Adrenal gland (tissue), 9 donors: ENCODE measurements at regions not wholly inside any gene's neighbourhood (a gene's known extent, or its start where the extent isn't known, plus 50 kb on each side); places are given as distances from the start of the nearest gene placed in this dataset.
A peak's percentile ranks its signal among the peaks of the same experiment; 100 is the strongest.

Experiments used
- DNase-seq, 7 donors: peaks; one replicate each; pipeline ENCODE4 v3.0.0-alpha.2; 2019 to 2020
- H3K27ac ChIP-seq, 5 donors: fragments of 200-600 bp; sonication (generic) in 4 of 5; 1 replicate in 3 of 5; 2 replicates in 2 of 5; pipeline versions ENCODE4 v1.5.1 to v1.8.0; 2016 to 2020; ENCODE audit warnings: mild to moderate bottlenecking in 1 of 5
- H3K27me3 ChIP-seq: fragments of 200-600 bp; 2 replicates; pipeline ENCODE4 v1.8.0; 2021
- H3K36me3 ChIP-seq, 2 donors: fragments of 200-600 bp; replicated peaks in 1 of 2; 1 replicate in 1 of 2; 2 replicates in 1 of 2; pipeline versions ENCODE4 v1.5.1 to v1.8.0; 2018 to 2022
- H3K4me1 ChIP-seq, 2 donors: fragments of 200-600 bp; replicated peaks in 1 of 2; 1 replicate in 1 of 2; 2 replicates in 1 of 2; pipeline versions ENCODE4 v1.5.1 to v1.8.0; 2018 to 2021
- H3K4me3 ChIP-seq, 4 donors: fragments of 200-600 bp; sonication (generic) in 3 of 4; one replicate each; pipeline ENCODE4 v1.5.1; 2016 to 2018
- H3K9me3 ChIP-seq, 3 donors: fragments of 200-600 bp; sonication (generic) in 1 of 3; replicated peaks in 1 of 3; 1 replicate in 2 of 3; 2 replicates in 1 of 3; pipeline versions ENCODE4 v1.5.1 to v1.8.0; 2016 to 2021
- CTCF ChIP-seq, 6 experiments: fragments of 450-650 bp in 4 of 6; fragments of 200-600 bp in 2 of 6; sonication (generic) in 1 of 6; IDR thresholded peaks; 1 replicate in 5 of 6; 2 replicates in 1 of 6; pipeline versions ENCODE4 v1.5.1 to v1.8.0; 2016 to 2021; ENCODE audit warnings: antibody characterized with exemption in 6 of 6, mild to moderate bottlenecking in 2 of 6, moderate library complexity in 1 of 6
- POLR2A ChIP-seq, 2 donors: fragments of 450-650 bp; IDR thresholded peaks; one replicate each; pipeline ENCODE4 v1.6.1; 2017; ENCODE audit warnings: antibody characterized with exemption in 2 of 2, mild to moderate bottlenecking in 2 of 2, moderate library complexity in 1 of 2
- WGBS, 4 donors: extraction: QIAGEN DNeasy Blood & Tissue Kit in 2 of 4; methylation state at CpG; one replicate each; pipeline versions ENCODE4 v1.1.5 to v1.1.7; 2013 to 2017; 5-methylcytosine and 5-hydroxymethylcytosine counted together
- intact Hi-C, 2 donors: fragments of 100-400 bp; cut with DNase I; formaldehyde crosslinking; loops; one replicate each; pipeline versions ENCODE4 v1.14.1 to v1.15.0; 2022 to 2023
- donor health status: healthy with polysubstance abuse.
- donor health status: Bipolar disorder and iron deficiency.
- donor health status: DM: yes; HTN: yes; CAD: no.
- donor health status: DM: no; HTN: no; CAD: no.
- donor health status: DM: no; HTN: no; CAD: no.

DNA sequence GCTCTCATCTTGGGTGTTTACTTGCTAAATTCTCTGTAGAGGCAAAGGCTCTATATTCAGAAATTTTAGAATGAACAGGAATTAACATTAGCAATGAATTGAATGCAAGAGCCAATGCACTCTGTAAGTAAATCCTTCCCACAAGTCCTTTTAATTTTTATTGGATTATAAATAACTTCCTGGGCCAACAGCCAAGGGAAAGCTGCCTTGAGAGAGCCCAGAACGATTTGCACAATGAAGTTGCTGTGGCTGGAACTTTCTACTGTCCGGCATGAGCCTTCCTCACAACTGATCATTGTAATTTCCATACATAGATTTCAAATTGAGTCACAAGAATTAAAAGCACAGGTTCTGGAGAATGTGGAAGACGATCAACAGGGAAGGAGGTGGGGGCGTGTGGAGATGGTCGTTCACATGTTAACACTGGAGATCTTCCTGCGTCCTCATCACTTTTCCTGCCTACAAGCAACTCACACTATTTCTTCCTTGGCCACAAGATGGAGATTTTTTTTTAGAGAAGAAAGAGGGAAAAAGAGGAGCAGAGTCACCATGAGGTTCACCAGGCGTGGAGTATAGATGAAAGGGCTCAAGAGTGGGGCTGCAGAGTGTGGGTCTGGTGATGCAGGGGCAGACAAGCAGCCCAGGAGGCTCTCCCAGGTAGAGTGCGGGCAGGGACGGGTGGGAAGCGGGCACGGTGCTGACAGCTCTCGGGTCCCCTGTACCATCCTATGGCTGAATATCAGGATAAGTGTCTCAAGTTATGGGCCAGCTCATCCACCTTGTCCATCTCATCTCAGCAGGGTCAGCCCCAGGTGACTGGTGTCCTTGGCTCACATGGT is 110.7 kb downstream of the SOX1 start:
- Histone ChIP-seq H3K9me3 (no peaks in the 10 kb centered on the region), H3K36me3 (no peaks in the 10 kb centered on the region), H3K4me3 (no peak overlapping the region), H3K4me1 (no peaks in the 10 kb centered on the region), H3K27me3 (no peaks in the 10 kb centered on the region), H3K27ac (no peak overlapping the region)
- TF ChIP-seq CTCF (IDR thresholded peaks at IDR 0.05), result no peak
- no peak for TF ChIP-seq POLR2A (IDR thresholded peaks at IDR 0.05)
- peak in 1 of 7 donors; percentile 24 for DNase-seq
- intact Hi-C loops, result no loop called here
- 53 to 62% (median 60%) methylated on average over 12 of the region's 12 CpGs for WGBS, 4 donors

DNA sequence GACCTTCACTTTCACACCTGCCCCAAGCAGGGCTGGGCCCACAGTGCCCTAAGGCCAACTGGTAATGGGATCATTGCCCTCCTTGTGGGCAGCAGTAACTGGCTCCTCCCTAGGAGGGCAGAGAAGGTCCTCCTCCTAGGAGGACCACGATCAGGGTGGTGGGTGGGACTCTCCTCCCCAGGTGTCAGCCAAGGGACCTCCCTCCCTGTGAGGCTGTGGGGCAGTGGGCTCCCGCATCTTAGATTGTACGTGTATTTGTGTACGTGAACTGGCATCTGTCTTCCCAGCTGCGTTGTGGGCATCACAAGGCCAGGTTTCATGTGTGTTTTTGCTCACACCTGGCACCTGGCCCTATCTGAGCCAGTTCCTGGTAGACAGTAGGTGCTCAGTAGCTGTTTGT is 111.8 kb downstream of the SOX1 start:
- H3K4me3 ChIP-seq, result no peak overlapping the region

DNA sequence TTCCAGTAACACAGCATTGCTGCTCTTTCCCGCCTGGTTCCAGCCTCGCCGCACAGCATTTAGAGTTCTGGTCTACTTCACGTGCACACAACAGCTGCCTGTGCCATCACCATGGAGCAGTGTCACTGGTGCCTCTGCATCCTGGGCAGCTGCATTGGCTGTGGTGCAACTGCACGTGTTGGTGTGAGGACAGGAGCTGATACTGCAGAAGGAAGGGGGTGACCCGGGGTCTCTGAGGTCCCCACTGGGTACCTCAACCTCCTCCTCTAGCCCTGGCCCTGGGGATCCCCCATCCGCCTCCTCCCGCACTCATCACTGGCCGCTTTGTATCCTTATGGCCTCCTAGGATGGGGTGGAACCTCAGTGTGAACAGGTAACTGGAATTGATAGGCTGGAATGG is 112.5 kb downstream of the SOX1 start:
- TF ChIP-seq CTCF (IDR thresholded peaks at IDR 0.05) (no peak), POLR2A (IDR thresholded peaks at IDR 0.05) (no peak)
- intact Hi-C loops, result no loop called here
- DNase-seq, result peak in 1 of 7 donors; percentile 29

More for the DNA sequence above, 111.8 kb downstream of the SOX1 start:
- 70 to 84% (median 82%) methylated on average over 4 to 5 of the region's 5 CpGs for WGBS, 4 donors
- H3K27ac ChIP-seq, result no peak overlapping the region
- peak in 1 of 7 donors; percentile 6 for DNase-seq
- H3K9me3 ChIP-seq, result no peaks in the 10 kb centered on the region
- no peaks in the 10 kb centered on the region for H3K4me1 ChIP-seq
- TF ChIP-seq POLR2A (IDR thresholded peaks at IDR 0.05) (no peak), CTCF (IDR thresholded peaks at IDR 0.05) (no peak)
- intact Hi-C loops, result no loop called here
- H3K27me3 ChIP-seq, result no peaks in the 10 kb centered on the region
- H3K36me3 ChIP-seq, result no peaks in the 10 kb centered on the region

GRCh38 chr13:112179995-112180394 is 113.0 kb downstream of the SOX1 start:
- intact Hi-C loops, result no loop called here
- Histone ChIP-seq H3K4me1 (no peaks in the 10 kb centered on the region), H3K4me3 (no peak overlapping the region), H3K36me3 (no peaks in the 10 kb centered on the region), H3K27ac (no peak overlapping the region), H3K9me3 (no peaks in the 10 kb centered on the region), H3K27me3 (no peaks in the 10 kb centered on the region)
- peak in 1 of 7 donors; percentile 17 for DNase-seq
- WGBS, 4 donors, result 69 to 77% (median 73%) methylated on average over 12 of the region's 12 CpGs
- no peak for TF ChIP-seq POLR2A (IDR thresholded peaks at IDR 0.05)
- no peak for TF ChIP-seq CTCF (IDR thresholded peaks at IDR 0.05)

More for the DNA sequence above, 112.5 kb downstream of the SOX1 start:
- Histone ChIP-seq H3K9me3 (no peaks in the 10 kb centered on the region), H3K27me3 (no peaks in the 10 kb centered on the region), H3K27ac (no peak overlapping the region), H3K4me1 (no peaks in the 10 kb centered on the region), H3K4me3 (no peak overlapping the region), H3K36me3 (no peaks in the 10 kb centered on the region)
- WGBS, 4 donors, result 72 to 87% (median 81%) methylated on average over 7 to 9 of the region's 9 CpGs
